BE2C (cell line): ENCODE measurements at regions not wholly inside any gene's neighbourhood (a gene's known extent, or its start where the extent isn't known, plus 50 kb on each side); places are given as distances from the start of the nearest gene placed in this dataset.

ENCODE experiments used
- DNase-seq: peaks from one replicate; pipeline ENCODE4 v3.0.0-alpha.2; 2020
- H3K27me3 ChIP-seq: fragments of 250-450 bp; sonication (Bioruptor Pico); 2 replicates; pipeline ENCODE4 v1.5.1; 2020; ENCODE audit warnings: mild to moderate bottlenecking
- H3K36me3 ChIP-seq: fragments of 250-450 bp; sonication (Bioruptor Pico); 2 replicates; pipeline ENCODE4 v1.5.1; 2020; ENCODE audit warnings: mild to moderate bottlenecking
- H3K4me1 ChIP-seq: fragments of 250-450 bp; sonication (Bioruptor Pico); 2 replicates; pipeline ENCODE4 v1.5.1; 2020
- H3K4me3 ChIP-seq: 2 replicates; pipeline ENCODE4 v1.5.1; 2011; ENCODE audit warnings: low read depth, low read length
- H3K9me3 ChIP-seq: fragments of 250-450 bp; sonication (Bioruptor Pico); 2 replicates; pipeline ENCODE4 v1.5.1; 2020
- CTCF ChIP-seq: IDR thresholded peaks from 2 replicates; pipeline ENCODE4 v1.5.1; 2012; ENCODE audit warnings: mild to moderate bottlenecking, low read depth, low read length

GRCh38 chr11:105507496-105508254 is 102.2 kb upstream of the GRIA4 start:
- TF ChIP-seq CTCF, result no peak
- Histone ChIP-seq H3K9me3 (no peaks in the 10 kb centered on the region), H3K4me1 (no peaks in the 10 kb centered on the region; the same call in 1 of the 2 replicates), H3K4me3 (no peak overlapping the region), H3K27me3 (no peaks in the 10 kb centered on the region), H3K36me3 (no peaks in the 10 kb centered on the region)
- DNase-seq, result no peak

GRCh38 chr11:105492010-105492409 is 117.9 kb upstream of the GRIA4 start:
- TF ChIP-seq CTCF, result no peak
- Histone ChIP-seq H3K9me3 (no peaks in the 10 kb centered on the region), H3K27me3 (no peaks in the 10 kb centered on the region)

GRCh38 chr11:105491394-105491793 is 118.5 kb upstream of the GRIA4 start:
- Histone ChIP-seq H3K36me3 (no peaks in the 10 kb centered on the region), H3K4me1 (peaks cover 7% of the 10 kb centered on the region; the same call in 1 of the 2 replicates), H3K4me3 (no peak overlapping the region), H3K27me3 (no peaks in the 10 kb centered on the region), H3K9me3 (no peaks in the 10 kb centered on the region)
- no peak for DNase-seq
- no peak for TF ChIP-seq CTCF

More at GRCh38 chr11:105492010-105492409, 117.9 kb upstream of the GRIA4 start:
- H3K4me1 ChIP-seq, result peaks cover 7% of the 10 kb centered on the region; the same call in 1 of the 2 replicates
- no peak overlapping the region for H3K4me3 ChIP-seq
- no peak for DNase-seq
- no peaks in the 10 kb centered on the region for H3K36me3 ChIP-seq

GRCh38 chr11:105490333-105490732 is 119.5 kb upstream of the GRIA4 start:
- TF ChIP-seq CTCF, result no peak
- no peaks in the 10 kb centered on the region for H3K27me3 ChIP-seq
- H3K4me1 ChIP-seq, result peaks cover 7% of the 10 kb centered on the region; the same call in 1 of the 2 replicates
- DNase-seq, result no peak
- no peaks in the 10 kb centered on the region for H3K9me3 ChIP-seq
- H3K4me3 ChIP-seq, result no peak overlapping the region
- H3K36me3 ChIP-seq, result no peaks in the 10 kb centered on the region

GRCh38 chr11:105489446-105489845 is 120.4 kb upstream of the GRIA4 start:
- H3K36me3 ChIP-seq, result no peaks in the 10 kb centered on the region
- H3K27me3 ChIP-seq, result no peaks in the 10 kb centered on the region
- peak; percentile 14 for DNase-seq

More at GRCh38 chr11:105489446-105489845, 120.4 kb upstream of the GRIA4 start:
- TF ChIP-seq CTCF, result no peak
- Histone ChIP-seq H3K9me3 (no peaks in the 10 kb centered on the region), H3K4me3 (no peak overlapping the region), H3K4me1 (peaks cover 7% of the 10 kb centered on the region; the same call in 1 of the 2 replicates)
